Middle frontal gyrus (tissue), 1 donor: ENCODE measurements at regions not wholly inside any gene's neighbourhood (a gene's known extent, or its start where the extent isn't known, plus 50 kb on each side); places are given as distances from the start of the nearest gene placed in this dataset.

Experiments
- DNase-seq: peaks from one replicate; pipeline ENCODE4 v3.0.0-alpha.2; 2015; ENCODE audit warnings: low spot score; ENCODE audit errors: extremely low spot score

GRCh38 chr5:117955831-117956230 lies 1032.5 kb downstream of the DTWD2 start:
- DNase-seq, result no peak

GRCh38 chr5:117954331-117954730 lies 1034.0 kb downstream of the DTWD2 start:
- DNase-seq, result no peak

- DNase-seq, result no peak
Observed at GRCh38 chr5:117953272-117953671, 1035.1 kb downstream of the DTWD2 start.

- DNase-seq, result no peak
Observed at GRCh38 chr5:117947836-117948235, 1040.5 kb downstream of the DTWD2 start.

- no peak for DNase-seq
Observed at GRCh38 chr5:117947121-117947520, 1041.2 kb downstream of the DTWD2 start.

- DNase-seq, result no peak
Observed at GRCh38 chr5:117945258-117945657, 1043.1 kb downstream of the DTWD2 start.

GRCh38 chr5:117943541-117943940 lies 1044.8 kb downstream of the DTWD2 start:
- no peak for DNase-seq

GRCh38 chr5:117942861-117943519 lies 1045.4 kb downstream of the DTWD2 start:
- DNase-seq, result no peak

- no peak for DNase-seq
Observed at GRCh38 chr5:117893211-117893610, 1095.1 kb downstream of the DTWD2 start.

GRCh38 chr5:117892360-117892759 lies 1096.0 kb downstream of the DTWD2 start:
- no peak for DNase-seq

GRCh38 chr5:117889596-117889995 lies 1098.8 kb downstream of the DTWD2 start:
- DNase-seq, result no peak

- no peak for DNase-seq
Observed at GRCh38 chr5:117888688-117889087, 1099.7 kb downstream of the DTWD2 start.

GRCh38 chr5:117881426-117882230 lies 1106.7 kb downstream of the DTWD2 start:
- no peak for DNase-seq

- DNase-seq, result no peak
Observed at GRCh38 chr5:117880932-117881331, 1107.4 kb downstream of the DTWD2 start.

- no peak for DNase-seq
Observed at GRCh38 chr5:117877731-117878130, 1110.6 kb downstream of the DTWD2 start.

- no peak for DNase-seq
Observed at GRCh38 chr5:117872798-117873368, 1115.5 kb downstream of the DTWD2 start.

- DNase-seq, result no peak
Observed at GRCh38 chr5:117869596-117869995, 1118.8 kb downstream of the DTWD2 start.

- no peak for DNase-seq
Observed at GRCh38 chr5:117863586-117864296, 1124.6 kb downstream of the DTWD2 start.

GRCh38 chr5:117860550-117860949 lies 1127.8 kb downstream of the DTWD2 start:
- DNase-seq, result no peak

- no peak for DNase-seq
Observed at GRCh38 chr5:117859176-117859575, 1129.2 kb downstream of the DTWD2 start.

- no peak for DNase-seq
Observed at GRCh38 chr5:117856713-117857112, 1131.6 kb downstream of the DTWD2 start.

GRCh38 chr5:117837786-117838185 lies 1150.6 kb downstream of the DTWD2 start:
- DNase-seq, result no peak
